HK-2 (cell line): ENCODE measurements at regions not wholly inside any gene's neighbourhood (a gene's known extent, or its start where the extent isn't known, plus 50 kb on each side); places are given as distances from the start of the nearest gene placed in this dataset.
"Not testable (repeated sequence)": the region's sequence is repeated elsewhere in the genome, so short reads cannot be mapped to it uniquely, and the experiment has no call there.

Source experiments
- DNase-seq: peaks from one replicate; pipeline ENCODE4 v3.0.0-alpha.2; 2018; ENCODE audit not compliant: unreplicated experiment

- no peak for DNase-seq
Measured at GRCh38 chr3:5357089-5357488, 169.6 kb downstream of the EDEM1 start.

- no peak for DNase-seq
Measured at GRCh38 chr3:5358911-5359310, 171.4 kb downstream of the EDEM1 start.

- no peak for DNase-seq
Measured at GRCh38 chr3:5360453-5360852, 172.9 kb downstream of the EDEM1 start.

DNA sequence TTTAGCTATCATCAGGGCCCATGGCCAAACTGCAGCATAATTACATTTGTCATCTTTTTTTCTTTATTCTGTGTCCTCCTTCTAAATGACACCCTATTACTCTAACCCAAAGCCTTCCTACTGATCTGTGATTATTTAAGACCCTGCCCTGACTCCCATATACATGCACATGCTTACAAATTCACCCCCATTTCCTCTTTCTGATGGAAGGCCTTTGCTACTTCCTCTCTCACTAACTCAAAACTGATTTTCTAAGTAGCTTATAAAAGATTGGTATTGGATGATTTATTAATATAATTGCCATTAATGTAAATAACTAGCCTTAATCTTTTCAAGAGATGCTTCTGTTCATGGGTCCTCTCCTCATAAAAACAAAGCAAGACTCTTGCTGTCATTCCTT lies 179.2 kb downstream of the EDEM1 start:
- DNase-seq: no peak

DNA sequence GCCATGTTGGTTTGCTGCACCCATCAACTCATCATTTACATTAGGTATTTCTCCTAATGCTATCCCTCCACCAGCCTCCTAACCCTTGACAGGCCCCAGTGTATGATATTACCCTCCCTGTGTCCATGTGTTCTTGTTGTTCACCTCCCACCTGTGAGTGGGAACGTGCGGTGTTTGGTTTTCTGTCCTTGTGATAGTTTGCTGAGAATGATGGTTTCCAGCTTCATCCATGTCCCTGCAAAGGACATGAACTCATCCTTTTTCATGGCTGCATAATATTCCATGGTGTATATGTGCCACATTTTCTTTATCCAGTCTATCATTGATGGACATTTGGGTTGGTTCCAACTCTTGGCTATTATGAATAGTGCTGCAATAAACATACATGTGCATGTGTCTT lies 184.0 kb downstream of the EDEM1 start:
- DNase-seq: not testable (repeated sequence)

DNA sequence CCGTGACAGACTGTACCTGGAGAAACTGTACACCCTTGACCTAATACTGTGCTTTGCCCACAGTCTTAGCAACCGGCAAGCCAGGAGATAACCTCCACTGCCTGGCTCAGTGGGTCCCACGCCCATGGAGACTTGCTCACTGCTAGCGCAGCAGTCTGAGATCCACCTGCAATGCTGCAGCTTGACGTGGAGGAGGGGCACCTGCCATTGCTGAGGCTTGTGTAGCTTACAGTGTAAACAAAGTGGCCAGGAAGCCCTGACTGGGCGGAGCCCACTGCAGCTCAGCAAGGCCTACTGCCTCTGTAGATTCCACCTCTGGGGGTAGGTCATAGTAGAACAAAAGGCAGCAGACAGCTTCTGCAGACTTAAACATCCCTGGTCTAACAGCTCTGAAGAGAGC lies 189.3 kb downstream of the EDEM1 start:
- no peak for DNase-seq

GRCh38 chr3:5379266-5379665 lies 191.8 kb downstream of the EDEM1 start:
- not testable (repeated sequence) for DNase-seq

- not testable (repeated sequence) for DNase-seq
Measured at GRCh38 chr3:5383486-5384263, 196.2 kb downstream of the EDEM1 start.

DNA sequence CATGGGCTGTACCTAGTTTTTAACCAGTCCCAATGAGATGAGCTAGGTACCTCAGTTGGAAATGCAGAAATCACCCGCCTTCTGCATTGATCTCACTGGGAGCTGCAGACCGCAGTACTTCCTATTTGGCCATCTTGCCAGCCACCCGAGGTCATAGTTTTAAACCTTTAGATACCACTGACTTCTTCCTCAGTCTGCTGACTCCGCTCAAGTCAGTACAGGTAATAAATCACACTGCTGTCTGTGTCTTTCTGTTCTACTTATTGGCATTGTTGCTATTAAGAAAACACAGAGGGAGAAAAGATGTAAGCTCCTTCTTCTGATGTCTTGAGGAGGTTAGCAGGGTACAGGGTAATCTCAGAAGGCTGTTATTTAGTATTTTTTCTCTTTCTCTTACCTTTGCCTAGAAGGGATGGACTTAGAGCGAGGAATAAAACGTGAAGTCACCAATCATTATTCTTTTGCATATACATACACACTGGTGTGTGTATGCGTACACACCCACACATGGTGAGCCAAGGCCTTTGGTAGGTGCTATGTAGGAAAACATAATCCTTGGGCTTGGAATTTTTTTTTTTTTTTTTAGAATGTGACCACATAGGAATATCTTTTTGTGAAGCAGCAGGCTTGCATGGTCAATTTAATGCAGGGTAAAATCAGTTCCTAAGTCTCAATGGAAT lies 197.2 kb downstream of the EDEM1 start:
- no peak for DNase-seq

- DNase-seq: no peak
Measured at GRCh38 chr3:5388091-5388490, 200.6 kb downstream of the EDEM1 start.

- DNase-seq: no peak
Measured at GRCh38 chr3:5389057-5389456, 201.6 kb downstream of the EDEM1 start.

GRCh38 chr3:5390221-5390620 lies 202.7 kb downstream of the EDEM1 start:
- DNase-seq: no peak

DNA sequence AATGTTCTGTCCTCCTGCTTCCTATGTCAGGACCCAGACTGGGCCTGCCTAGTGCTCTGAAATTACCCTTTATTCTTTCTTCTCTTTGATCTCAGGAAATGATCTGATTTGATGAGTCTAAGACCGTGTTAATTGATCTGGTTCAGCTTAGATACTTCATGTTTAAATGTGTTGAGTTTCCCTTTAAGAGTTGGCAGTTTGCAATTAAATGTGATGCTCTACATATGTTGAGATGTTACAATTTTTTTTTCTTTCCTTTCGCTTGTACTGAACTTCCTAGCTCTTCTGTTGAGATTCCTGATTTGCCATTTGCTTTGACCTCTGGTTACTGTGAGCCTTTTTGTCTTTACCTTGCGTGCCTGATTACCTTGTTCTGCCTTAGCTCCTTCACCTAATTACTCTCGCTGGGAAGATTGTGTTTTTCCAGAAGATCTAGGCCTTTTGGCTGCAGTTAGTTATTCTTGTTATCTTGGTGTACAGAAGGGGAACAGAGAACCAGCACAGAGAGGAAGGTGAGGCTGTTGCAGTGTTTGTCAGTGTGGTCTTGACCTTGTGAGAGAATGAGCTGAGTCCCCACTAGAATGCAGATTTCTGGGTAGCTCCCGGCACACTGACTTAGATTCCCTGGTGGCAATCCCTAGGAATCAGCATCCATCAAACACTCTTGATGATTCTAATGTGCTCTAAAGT lies 203.6 kb downstream of the EDEM1 start:
- no peak for DNase-seq

DNA sequence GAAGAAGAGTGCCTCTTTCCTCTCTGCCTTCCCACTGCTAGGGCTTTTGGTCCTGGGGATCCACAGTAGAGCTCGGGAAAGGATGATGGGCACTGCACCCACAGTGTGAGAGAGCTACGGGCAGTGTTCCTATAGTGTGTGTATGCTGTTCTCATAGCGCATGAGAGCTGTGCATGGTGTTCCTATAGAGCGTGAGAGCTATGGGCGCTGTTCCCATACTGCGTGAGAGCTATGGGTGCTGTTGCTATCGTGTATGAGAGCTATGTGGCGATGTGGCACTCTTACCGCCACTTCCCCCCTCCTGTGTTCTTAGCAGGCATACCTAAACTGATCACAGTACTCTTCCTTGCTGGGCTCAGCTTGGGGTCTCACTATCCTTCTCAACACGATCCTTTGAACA lies 213.5 kb downstream of the EDEM1 start:
- no peak for DNase-seq

DNA sequence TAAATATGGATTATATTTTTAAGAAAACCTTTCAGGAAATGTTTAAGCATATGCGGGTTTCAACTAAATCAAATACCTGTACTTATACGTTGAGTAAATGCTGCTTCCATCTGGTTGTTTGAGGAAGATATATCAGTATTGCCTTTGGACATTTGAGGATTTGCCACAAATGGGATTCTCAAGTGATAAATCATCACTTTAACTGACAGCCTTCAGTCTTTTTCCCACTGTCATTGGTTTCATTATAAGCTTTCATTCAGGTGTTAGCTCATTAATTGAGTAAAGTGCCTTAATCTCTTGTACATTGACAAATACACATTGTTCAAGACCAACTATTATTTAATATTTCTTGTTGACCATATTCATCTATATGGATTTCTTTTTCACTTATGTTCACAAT lies 217.2 kb downstream of the EDEM1 start:
- no peak for DNase-seq

DNA sequence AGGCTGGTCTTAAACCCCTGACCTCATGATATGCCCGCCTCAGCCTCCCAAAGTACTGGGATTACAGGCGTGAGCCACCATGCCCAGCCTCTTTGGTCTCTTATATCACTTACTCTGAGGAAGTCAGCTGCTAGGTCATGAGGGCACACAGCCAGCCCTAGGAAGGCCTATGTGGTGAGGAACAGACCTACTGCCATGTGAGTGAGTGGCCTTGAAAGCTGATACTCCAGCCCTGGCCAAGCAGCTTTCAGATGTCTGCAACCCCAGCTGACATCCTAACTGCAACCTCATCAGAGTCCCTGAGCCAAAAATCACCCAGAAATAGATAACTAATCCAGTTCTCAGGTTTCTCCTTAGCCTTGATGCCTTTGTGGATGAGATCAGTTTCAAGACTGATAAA lies 224.3 kb downstream of the EDEM1 start:
- DNase-seq: no peak

DNA sequence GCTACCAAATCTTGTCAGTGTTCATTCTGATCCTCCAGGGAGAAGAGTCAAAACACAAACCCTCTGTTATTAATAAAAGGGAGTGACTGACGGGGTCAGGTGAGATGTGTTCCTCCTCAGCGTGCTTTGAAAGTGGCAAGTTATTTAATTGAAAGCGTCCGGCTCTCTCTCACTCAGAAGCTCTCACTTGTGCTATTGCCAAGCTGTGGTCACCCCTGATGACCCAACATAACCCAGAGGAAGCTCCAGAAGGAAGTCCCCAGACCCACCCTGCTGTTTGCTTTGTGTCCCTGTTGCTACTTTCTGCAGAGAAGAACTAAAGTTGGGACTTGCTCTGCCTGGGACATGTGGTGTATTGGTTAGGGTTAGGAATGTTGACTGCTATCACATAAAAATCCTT lies 235.6 kb downstream of the EDEM1 start:
- DNase-seq: no peak

GRCh38 chr3:5423523-5423922 lies 236.0 kb downstream of the EDEM1 start:
- DNase-seq: no peak

DNA sequence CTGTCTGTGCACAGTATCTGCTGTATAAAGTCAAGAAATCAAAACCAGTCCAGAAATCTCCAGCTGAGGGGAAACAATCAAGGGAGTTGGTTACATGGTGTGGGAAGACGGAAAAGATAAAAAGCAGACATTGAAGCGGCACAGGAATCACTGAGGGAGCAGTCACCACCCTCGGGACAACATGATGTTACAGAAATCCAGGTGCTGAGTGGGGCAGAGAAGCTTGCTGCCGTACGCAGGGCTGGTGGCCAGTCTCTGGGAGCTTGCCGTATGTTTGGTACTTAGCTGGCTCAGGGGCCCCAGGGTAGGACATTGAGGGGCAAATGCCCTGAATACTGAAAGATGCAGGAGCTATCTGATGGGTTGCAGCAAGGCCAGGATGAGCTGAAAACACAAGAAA lies 237.9 kb downstream of the EDEM1 start:
- no peak for DNase-seq

GRCh38 chr3:5426094-5426883 lies 238.8 kb downstream of the EDEM1 start:
- peak; percentile 65 for DNase-seq

DNA sequence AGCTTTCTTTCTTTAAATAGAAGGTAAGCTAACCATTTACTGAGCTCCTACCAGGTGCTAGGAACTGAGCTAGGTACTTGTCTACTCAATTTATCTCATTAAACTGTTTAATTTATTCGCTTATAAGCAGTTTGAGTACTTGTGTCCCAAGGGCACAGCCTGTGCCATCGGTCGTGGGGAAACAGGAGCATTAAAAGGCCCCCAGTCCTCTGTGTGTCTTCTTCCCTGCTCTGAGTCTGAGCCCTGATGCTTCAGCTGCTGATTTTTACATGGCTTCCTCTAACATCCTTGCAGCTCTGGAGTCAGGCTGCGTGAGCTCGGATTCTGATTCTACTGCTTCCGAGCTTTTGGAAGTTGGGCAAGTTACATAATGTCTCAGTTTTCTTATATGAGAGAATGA lies 239.5 kb downstream of the EDEM1 start:
- DNase-seq: no peak

DNA sequence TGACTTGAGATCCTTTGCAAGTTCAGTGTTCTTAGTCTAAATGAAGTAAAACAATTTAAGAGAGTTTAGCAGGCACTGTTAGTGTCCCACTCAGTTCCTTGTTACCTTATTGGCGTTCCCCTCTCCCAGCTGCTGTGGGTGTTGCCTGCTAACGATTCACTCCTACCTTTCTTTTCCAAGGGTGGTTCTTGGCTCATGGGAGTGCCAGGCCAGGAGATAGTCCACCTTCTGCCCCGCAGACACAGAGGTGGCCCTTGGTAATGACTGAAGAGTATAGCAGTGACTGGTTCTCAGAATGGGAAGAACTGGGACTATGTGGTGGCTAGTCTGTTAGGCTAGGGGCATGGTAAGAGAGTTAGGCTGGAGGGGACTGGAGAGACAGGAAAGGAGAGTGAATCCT lies 240.4 kb downstream of the EDEM1 start:
- no peak for DNase-seq
